Right ventricle myocardium inferior (tissue), 1 donor: ENCODE measurements at regions not wholly inside any gene's neighbourhood (a gene's known extent, or its start where the extent isn't known, plus 50 kb on each side); places are given as distances from the start of the nearest gene placed in this dataset.

Source experiments
- ATAC-seq: fragments of 200-7000 bp; cut with Tn5 transposase; one replicate; pipeline ENCODE4 v1.9.1; 2020; ENCODE audit warnings: mild to moderate bottlenecking, moderate library complexity
- DNase-seq: peaks from one replicate; pipeline ENCODE4 v3.0.0; 2021; ENCODE audit errors: missing footprints
- intact Hi-C: fragments of 100-400 bp; cut with DNase I; formaldehyde crosslinking; loops from one replicate; pipeline ENCODE4 v1.11.0; 2022
- donor health status: DM: no; HTN: yes; CAD: no; lungs with severe emphysema.

DNA sequence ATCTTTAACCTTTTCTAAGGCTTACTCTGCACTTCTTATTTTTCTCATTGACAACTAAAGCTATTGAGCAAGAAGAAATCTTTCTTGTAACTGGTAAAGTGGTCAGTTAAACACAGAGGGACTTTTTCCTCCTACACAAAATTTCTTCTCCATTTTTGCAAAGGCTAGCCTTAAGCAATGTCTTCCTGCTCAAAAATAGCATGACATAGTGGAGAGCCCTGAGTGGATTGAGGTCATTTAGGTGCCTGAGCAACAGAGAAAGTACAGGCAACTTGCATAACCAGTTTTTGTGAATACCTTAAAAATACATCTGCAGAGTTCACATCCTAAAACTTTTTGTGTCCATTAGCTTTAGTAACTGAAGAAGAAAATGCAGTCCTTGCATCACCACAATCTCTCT, 144.7 kb upstream of the TTC14 start:
- intact Hi-C loops = no loop called here
- DNase-seq = no peak
- no peak for ATAC-seq

DNA sequence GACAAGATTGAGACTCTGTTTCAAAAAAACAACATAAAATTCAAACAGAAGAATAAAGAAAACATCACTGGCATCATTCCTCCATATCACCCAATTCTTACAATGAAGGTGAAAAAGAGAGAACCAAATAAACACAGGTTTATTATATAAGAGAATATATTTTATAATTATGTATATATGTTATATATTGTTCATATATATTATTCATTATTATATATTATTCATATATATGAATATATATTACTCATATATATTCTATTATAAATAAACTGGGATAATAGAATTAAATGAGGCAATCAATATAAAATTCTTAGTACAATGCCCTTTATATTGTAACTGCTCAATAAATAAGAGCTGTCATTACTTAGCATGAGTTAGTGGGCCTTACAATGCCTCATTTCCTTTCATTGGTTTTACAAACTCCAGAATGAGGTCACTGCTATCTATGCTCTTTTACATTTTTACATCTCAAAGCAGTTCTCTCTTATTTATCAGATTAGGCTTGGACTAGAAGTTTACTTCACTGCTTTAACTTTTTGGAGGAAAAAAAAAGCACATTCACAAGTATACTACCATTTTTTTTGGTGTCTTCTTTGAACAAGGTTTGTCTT, 135.5 kb upstream of the TTC14 start:
- intact Hi-C loops = no loop called here
- ATAC-seq (no peak), DNase-seq (no peak)

DNA sequence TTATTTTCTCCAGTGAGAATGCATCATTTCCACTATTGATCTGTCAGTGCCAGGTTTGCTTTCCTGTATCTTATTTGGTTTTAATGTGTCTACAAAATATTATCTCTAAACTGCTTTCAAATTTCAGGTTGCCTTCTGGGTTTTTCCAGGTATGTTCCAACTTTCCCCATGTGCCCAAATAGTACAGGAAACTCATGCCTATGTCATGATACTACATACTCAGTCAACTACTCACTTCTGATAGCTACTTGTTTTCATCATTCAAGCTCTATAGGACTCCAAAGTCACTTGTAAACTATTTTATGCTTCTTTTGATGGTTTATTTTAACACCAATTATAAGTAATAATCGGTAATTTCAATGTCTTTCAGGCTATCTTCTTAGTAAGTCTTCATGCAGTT, 134.8 kb upstream of the TTC14 start:
- no peak for ATAC-seq
- DNase-seq = no peak
- intact Hi-C loops = no loop called here

DNA sequence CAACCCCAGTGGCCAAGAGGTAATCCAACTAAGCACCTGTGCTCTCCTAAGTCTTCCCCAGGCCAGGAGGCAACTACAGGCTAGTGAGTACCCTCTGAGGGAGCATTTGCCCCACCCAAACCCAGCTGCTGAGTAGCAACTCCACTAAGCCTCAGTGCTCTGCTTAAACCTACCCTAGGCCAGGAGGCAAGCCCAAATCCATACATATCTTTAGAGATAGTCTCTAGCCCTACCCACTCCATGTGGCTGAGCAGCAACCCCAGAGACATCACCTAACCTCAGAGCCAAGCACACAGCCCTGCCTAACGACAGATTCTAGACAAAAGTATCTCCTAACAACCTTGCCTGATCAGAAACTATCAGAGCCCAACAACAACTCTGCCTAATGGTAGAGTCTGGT, 132.8 kb upstream of the TTC14 start:
- intact Hi-C loops = no loop called here
- ATAC-seq (no peak), DNase-seq (no peak)

DNA sequence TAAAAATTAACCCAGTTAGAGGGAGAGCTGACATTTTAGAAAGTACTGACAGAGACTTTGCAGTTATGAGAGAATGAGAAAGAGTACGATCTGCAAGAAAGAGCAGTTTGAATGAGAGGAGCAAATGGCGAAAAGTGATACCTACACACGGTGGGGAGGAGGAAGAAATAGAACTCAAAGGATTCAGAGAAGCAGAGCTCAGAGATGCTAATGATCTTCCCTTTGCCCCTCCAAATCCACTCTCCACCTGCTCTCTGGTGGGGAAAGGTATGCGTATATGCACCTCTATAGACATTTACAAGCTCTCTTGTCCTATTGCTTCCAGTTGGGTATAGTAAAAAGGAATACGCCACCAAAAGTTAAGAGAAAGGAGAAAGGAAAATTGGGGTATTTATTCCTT, 123.3 kb upstream of the TTC14 start:
- intact Hi-C loops = no loop called here
- DNase-seq = no peak
- no peak for ATAC-seq

DNA sequence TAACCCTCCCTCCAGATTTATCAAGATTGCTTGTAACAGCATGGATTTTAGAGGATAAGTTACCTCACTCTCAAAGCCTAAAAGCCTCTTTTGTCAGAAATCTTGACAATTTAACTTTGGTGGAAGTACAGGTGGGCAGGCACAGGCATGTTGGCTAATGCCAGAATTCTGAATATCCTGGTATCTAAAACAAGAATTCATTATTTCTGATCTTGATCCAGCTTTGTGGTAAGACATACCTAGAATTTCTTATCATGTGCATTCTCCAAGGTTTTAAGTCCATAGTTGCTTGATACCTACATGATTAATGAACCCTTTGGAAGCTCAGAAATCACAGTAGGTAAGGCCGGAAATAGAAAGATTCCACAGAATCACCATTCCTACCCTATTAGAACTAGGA, 109.9 kb upstream of the TTC14 start:
- intact Hi-C loops = no loop called here
- DNase-seq = no peak
- no peak for ATAC-seq

DNA sequence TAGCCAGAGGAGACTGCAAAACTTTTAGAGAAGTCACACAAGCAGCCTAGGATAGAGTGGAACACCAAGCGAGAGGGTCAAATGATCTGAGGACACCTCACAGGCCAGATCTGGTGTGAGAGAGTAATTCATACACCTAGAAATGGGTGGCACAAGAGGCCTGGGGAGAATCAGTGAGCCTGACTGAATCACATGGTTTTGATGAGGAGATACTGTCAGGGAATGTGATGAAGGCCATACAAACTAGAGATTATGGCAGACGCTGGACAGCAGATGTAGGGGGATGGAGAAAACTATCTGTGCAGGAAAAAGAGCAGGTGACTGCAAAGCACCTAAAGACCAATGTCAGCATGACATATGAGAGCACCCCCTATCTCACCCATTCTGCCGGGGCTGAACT, 105.0 kb upstream of the TTC14 start:
- ATAC-seq (no peak), DNase-seq (no peak)
- intact Hi-C loops = no loop called here

DNA sequence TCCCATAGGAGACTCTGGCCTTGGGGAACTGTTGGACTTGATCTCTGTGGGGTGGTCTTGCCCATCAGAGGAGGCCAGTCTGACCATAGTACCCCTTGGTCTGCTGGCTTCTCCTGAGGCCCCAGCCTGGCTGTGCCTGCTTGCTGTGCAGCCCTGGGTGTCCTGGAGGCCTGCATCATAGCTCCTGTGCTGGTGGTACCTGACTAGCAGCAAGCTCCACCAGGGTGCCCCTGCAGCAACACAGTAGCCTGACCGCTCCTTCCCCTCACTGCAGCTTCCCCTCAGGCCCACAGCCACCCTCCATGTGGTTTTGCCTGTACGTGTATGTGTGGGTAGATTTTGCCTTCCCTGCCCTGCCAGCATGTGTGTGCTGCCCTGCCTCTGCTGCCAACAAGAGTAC, 85.6 kb upstream of the TTC14 start:
- ATAC-seq = no peak
- intact Hi-C loops = no loop called here
- DNase-seq = no peak

DNA sequence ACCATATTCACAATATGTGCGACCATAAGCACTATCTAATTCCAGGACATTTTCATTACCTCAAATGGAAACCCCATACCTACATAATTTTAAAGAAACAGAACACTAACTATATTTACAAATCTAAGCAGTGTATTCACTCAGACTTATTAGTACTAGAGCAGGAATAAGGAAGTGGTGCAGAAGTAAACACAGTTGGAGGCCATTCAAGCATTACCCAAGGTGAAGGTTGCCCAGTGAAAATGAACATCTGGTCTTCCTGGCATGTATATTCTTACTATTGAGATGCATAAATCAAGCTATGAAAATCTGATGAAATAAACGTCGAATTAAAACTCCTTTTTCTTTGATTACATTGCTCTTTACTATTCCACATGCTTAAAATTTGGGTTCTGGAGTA, 78.9 kb upstream of the TTC14 start:
- intact Hi-C loops = no loop called here
- no peak for ATAC-seq
- no peak for DNase-seq

DNA sequence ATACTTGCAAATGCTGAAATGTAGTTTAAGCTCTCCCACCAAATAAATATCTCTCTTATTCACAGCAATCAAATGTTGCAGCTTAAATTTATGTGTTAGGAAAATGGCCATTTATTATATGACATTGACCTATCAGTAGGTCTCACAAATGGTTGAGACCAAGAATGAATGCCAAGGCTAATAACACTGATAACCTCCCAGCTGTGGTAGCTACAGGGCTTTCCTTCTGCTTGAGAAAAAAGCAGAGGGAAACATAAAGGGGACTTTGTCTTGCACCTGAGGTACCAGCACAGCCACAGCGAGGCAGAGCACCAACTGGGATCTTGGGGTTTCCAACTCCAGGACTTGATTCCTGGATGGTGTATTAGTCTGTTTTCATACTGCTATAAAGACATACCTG, 73.1 kb upstream of the TTC14 start:
- DNase-seq (no peak), ATAC-seq (no peak)
- intact Hi-C loops = no loop called here

DNA sequence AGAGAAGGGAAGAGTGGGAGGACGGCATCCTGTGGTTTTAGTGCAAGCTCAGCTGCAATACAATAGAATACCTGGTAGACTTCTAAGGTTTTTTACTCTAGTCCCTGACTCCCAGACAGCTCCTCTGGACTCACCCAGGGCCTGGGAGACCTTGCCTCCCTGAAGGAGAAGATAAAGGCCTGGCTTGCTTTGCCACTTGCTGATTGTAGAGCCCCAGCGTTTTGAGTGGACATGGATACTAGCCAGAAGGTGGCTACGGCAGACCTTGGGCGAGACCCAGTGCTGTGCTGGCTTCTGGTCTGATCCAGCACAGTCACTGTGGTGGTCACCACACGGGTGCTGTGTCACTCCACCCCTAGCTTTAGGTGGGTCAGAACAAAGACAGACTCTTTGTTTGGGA, 72.2 kb upstream of the TTC14 start:
- intact Hi-C loops = no loop called here
- ATAC-seq (no peak), DNase-seq (no peak)

DNA sequence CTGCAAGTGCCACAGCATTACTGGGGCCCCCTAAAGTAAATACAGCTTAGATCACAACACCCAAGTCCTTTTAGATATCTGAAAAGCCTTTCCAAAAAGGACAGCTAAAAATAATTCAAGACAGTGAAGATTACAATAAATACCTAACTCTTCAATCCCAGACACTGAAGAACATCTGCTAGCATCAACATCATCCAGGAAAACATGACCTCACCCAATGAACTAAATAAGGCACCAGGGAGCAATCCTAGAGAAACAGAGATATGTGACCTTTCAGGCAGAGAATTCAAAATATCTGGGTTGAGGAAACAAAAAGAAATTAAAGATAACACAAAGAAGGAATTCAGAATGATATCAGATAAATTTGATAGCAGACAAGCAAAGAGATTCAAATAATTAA, 71.7 kb upstream of the TTC14 start:
- ATAC-seq = no peak

DNA sequence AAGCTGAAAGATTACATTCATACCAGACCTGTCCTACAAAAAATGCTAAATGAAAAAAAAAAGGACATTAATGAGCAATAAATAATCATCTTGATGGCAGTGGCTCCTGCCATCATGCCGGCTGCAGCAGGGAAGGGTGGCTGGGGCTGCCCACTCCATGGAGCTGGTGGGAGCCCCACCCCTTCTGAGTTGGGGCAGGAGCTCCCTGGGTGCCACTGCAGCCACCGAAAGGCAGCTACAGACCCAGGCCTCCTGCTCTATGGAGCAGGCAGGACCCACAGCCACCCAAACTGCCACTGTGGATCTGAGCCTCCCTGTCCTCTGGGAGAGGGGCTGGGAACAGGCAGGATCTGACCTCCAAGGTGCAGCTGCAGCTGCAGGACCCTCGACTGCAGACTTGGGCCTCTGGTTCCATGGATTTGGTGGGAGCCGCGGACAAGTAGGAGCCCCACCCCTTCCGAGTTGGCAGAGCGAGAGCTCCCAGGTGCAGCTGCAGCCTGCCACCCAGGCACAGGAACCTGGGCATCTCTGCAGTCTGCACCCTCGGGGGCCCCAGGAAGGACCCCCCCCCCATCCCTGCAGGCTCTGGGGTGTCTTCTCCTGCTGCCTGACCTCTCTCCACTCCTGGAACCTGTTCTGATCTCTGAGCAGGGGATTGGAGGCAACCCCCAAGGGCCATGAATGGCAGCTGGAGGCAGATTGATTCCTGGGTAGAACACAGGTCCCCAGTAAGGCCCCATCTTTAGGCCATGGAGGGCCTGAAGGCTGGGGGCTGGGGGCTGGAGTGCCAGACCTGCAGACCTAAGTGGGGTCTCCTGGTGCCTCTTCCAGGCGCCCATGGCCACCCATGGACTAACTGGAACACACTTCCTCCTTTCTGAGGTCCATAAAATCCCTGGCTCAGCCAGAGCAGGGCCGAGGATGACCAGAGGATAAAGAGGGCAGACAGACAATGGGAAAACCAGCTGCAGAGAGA, 70.4 kb upstream of the TTC14 start:
- DNase-seq = no peak

More for the DNA sequence above, 71.7 kb upstream of the TTC14 start:
- intact Hi-C loops = no loop called here
- no peak for DNase-seq

DNA sequence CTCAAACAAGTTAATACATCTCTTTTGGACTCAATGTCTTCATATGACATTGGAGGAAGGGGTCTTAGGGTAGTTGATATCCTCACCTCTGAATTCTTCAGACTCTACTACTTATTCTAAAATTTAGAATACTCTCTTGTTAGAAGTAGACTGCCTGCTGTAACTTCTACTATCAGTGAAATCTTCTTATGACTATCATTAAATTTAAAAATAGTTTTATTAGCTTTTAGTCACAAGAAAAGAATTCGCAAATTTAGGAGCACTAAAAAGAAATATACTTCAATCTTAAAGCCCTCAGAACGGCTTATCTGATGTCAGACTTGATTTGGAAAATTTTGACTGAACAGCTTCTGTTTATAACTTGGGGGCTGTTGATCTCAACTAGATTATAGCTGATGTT, 67.1 kb upstream of the TTC14 start:
- intact Hi-C loops = no loop called here
- ATAC-seq (no peak), DNase-seq (no peak)

More for the DNA sequence above, 70.4 kb upstream of the TTC14 start:
- ATAC-seq = no peak
- intact Hi-C loops = no loop called here

DNA sequence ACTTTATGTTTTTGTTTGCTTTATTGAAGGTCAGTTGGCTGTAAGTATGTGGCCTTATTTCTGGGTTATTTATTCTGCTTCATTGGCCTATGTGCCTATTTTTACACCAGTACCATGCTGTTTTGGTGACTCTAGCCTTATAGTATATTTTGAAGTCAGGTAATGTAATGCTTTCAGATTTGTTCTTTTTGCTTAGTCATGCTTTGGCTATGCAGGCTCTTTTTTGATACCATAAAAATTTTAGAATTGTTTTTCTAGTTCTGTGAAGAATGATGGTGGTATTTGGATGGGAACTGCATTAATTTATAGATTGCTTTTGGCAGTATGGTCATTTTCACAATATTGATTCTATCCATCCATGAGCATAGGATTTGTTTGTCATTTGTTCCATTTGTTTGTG, 63.5 kb upstream of the TTC14 start:
- intact Hi-C loops = no loop called here
- ATAC-seq (no peak), DNase-seq (no peak)

DNA sequence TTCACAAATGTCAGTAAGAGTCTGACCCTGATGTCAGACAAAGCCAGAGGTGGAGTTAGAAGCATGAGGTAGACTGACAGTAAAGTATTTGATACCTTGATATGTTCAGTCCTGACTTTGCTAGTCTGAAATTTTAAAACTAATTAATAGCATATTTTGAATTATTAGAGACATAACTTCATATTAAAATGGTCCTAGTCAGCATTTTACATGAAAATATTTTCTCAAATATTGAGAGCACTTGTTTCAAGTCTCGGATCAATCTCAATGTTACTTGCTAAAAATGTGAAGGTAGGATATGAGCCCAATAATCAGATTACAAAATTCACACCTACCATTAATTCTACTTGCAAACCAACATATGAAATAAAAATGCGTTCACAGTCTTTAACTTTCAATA, 58.1 kb upstream of the TTC14 start:
- ATAC-seq (no peak), DNase-seq (no peak)
- intact Hi-C loops = no loop called here

DNA sequence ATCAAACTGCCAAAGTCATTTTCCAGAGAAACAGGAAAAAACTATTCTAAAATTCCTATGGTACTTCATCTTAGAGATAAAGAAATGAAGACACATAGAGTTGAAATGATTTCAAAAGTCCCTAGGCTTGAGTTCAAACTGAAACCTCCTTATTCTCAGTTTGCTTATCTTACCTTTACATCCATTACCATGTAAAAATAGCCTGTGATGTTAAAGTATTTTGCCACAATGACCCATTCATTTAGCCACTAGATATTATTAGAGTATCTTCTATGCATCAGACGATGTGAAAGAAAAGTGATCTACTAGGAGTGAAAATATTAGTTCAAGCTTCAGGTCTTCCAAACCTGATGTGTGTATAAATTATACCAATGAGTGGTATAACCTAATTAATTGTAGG, 55.1 kb upstream of the TTC14 start:
- intact Hi-C loops = no loop called here

DNA sequence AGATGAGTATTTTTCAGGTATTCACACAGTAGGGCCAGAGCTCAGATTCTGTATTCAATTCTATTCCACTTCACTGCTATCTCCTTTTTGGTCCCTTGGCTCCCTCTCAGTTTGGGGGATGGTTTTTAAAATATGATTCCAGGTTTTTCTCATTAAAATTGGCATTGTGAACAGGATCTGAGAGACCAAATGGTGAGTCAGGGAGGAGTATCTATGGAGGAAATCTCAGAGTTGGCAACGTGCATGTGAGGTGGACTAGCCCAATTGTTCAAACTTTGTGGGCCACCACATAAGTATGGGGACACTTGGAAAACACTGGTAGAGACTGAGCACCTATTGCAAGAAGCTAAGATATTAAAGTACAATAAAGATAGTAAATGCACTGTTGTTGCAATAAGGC, 53.9 kb upstream of the TTC14 start:
- no peak for DNase-seq
- no peak for ATAC-seq
- intact Hi-C loops = no loop called here

More for the DNA sequence above, 55.1 kb upstream of the TTC14 start:
- ATAC-seq = no peak
- DNase-seq = no peak
